OCI-LY7 (cell line): ENCODE measurements at regions not wholly inside any gene's neighbourhood (a gene's known extent, or its start where the extent isn't known, plus 50 kb on each side); places are given as distances from the start of the nearest gene placed in this dataset.

Experiments used
- EZH2phosphoT487 ChIP-seq: fragments of 200-600 bp; sonication (generic); IDR thresholded peaks from 2 replicates; pipeline ENCODE4 v1.6.1; 2018; ENCODE audit warnings: low read depth, borderline replicate concordance, mild to moderate bottlenecking, mixed run types, antibody characterized with exemption, low read length, moderate library complexity, mixed read lengths
- TF ChIP-seq, protein P1 (sequence below): fragments of 200-600 bp; sonication (generic); conservative IDR thresholded peaks from 2 replicates; pipeline ENCODE4 v1.5.1; 2014; ENCODE audit warnings: mild to moderate bottlenecking, antibody characterized with exemption, low read length, moderate library complexity, mixed read lengths

- TF ChIP-seq, protein P1, sequence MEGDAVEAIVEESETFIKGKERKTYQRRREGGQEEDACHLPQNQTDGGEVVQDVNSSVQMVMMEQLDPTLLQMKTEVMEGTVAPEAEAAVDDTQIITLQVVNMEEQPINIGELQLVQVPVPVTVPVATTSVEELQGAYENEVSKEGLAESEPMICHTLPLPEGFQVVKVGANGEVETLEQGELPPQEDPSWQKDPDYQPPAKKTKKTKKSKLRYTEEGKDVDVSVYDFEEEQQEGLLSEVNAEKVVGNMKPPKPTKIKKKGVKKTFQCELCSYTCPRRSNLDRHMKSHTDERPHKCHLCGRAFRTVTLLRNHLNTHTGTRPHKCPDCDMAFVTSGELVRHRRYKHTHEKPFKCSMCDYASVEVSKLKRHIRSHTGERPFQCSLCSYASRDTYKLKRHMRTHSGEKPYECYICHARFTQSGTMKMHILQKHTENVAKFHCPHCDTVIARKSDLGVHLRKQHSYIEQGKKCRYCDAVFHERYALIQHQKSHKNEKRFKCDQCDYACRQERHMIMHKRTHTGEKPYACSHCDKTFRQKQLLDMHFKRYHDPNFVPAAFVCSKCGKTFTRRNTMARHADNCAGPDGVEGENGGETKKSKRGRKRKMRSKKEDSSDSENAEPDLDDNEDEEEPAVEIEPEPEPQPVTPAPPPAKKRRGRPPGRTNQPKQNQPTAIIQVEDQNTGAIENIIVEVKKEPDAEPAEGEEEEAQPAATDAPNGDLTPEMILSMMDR, result no peak
- no peak for TF ChIP-seq EZH2phosphoT487
Observed at GRCh38 chr11:129596351-129596750, 219.3 kb upstream of the TMEM45B start.
